OCI-LY7 (cell line): ENCODE measurements at regions not wholly inside any gene's neighbourhood (a gene's known extent, or its start where the extent isn't known, plus 50 kb on each side); places are given as distances from the start of the nearest gene placed in this dataset.

Source experiments
- BruUV-seq: library from RNA; stranded (reverse); fragments of 400-500 nt; replicated peaks from 2 replicates; lab custom pipeline; 2021; lab: Mats Ljungman, UMichigan
- CTCF ChIA-PET: fragments of 300-600 bp; sonication (Branson Sonifier 250); formaldehyde crosslinking; loops from one replicate; lab custom pipeline; 2022; ENCODE audit warnings: antibody characterized with exemption; ENCODE audit not compliant: unreplicated experiment; lab: Charles Lee
- POLR2A ChIA-PET: fragments of 300-600 bp; sonication (Branson Sonifier 250); formaldehyde crosslinking; loops from one replicate; lab custom pipeline; 2022; ENCODE audit warnings: antibody characterized with exemption; lab: Charles Lee
- DNase-seq: peaks from one replicate; pipeline ENCODE4 v3.0.0-alpha.2; 2015; ENCODE audit warnings: low spot score
- H2AFZ ChIP-seq: fragments of 200-600 bp; sonication (generic), shearing (Covaris generic); 2 replicates; pipeline ENCODE4 v1.6.1; 2014; ENCODE audit warnings: mild to moderate bottlenecking, antibody characterized with exemption, low read length, moderate library complexity
- H3K27ac ChIP-seq: fragments of 200-600 bp; sonication (generic); 2 replicates; pipeline ENCODE4 v1.5.1; 2014; ENCODE audit warnings: mixed run types, low read depth, mild to moderate bottlenecking, moderate library complexity, low read length, inconsistent platforms; ENCODE audit not compliant: poor library complexity, severe bottlenecking
- H3K36me3 ChIP-seq: fragments of 200-600 bp; sonication (generic); 2 replicates; pipeline ENCODE4 v1.6.1; 2014; ENCODE audit warnings: mild to moderate bottlenecking, antibody characterized with exemption, low read length, moderate library complexity, mixed read lengths; ENCODE audit not compliant: insufficient read depth
- H3K4me1 ChIP-seq: fragments of 200-600 bp; sonication (generic); 2 replicates; pipeline ENCODE4 v1.5.1; 2014; ENCODE audit warnings: mild to moderate bottlenecking, low read length; ENCODE audit not compliant: insufficient read depth, poor library complexity, severe bottlenecking
- H3K4me2 ChIP-seq: fragments of 200-600 bp; sonication (generic); 2 replicates; pipeline ENCODE4 v1.6.1; 2014; ENCODE audit warnings: mild to moderate bottlenecking, low read length
- H3K4me3 ChIP-seq: fragments of 200-600 bp; sonication (generic); 2 replicates; pipeline ENCODE4 v1.5.1; 2014; ENCODE audit warnings: mild to moderate bottlenecking, low read depth, low read length; ENCODE audit not compliant: poor library complexity, severe bottlenecking
- H3K79me2 ChIP-seq: fragments of 200-600 bp; sonication (generic); 2 replicates; pipeline ENCODE4 v1.6.1; 2016; ENCODE audit warnings: low read depth, mild to moderate bottlenecking, low read length, moderate library complexity, mixed read lengths; ENCODE audit not compliant: insufficient read depth
- H3K9me2 ChIP-seq: fragments of 200-600 bp; sonication (generic); 2 replicates; pipeline ENCODE4 v1.6.1; 2016; ENCODE audit warnings: mild to moderate bottlenecking, low read length, mixed read lengths; ENCODE audit not compliant: insufficient read depth
- H3K9me3 ChIP-seq: fragments of 200-600 bp; sonication (generic); 2 replicates; pipeline ENCODE4 v1.6.1; 2014; ENCODE audit warnings: mild to moderate bottlenecking, mixed run types, low read length, mixed read lengths
- H4K20me1 ChIP-seq: fragments of 200-600 bp; sonication (generic); 2 replicates; pipeline ENCODE4 v1.6.1; 2014; ENCODE audit warnings: mild to moderate bottlenecking, antibody characterized with exemption, low read length, moderate library complexity, mixed read lengths; ENCODE audit not compliant: insufficient read depth
- EZH2phosphoT487 ChIP-seq: fragments of 200-600 bp; sonication (generic); IDR thresholded peaks from 2 replicates; pipeline ENCODE4 v1.6.1; 2018; ENCODE audit warnings: low read depth, borderline replicate concordance, mild to moderate bottlenecking, mixed run types, antibody characterized with exemption, low read length, moderate library complexity, mixed read lengths
- intact Hi-C: fragments of 100-400 bp; cut with micrococcal nuclease; formaldehyde crosslinking; loops from one replicate; pipeline ENCODE4 v1.10.0; 2022; ENCODE audit not compliant: unreplicated experiment
- TF ChIP-seq, protein P1 (sequence below): fragments of 200-600 bp; sonication (generic); conservative IDR thresholded peaks from 2 replicates; pipeline ENCODE4 v1.5.1; 2014; ENCODE audit warnings: mild to moderate bottlenecking, antibody characterized with exemption, low read length, moderate library complexity, mixed read lengths

DNA sequence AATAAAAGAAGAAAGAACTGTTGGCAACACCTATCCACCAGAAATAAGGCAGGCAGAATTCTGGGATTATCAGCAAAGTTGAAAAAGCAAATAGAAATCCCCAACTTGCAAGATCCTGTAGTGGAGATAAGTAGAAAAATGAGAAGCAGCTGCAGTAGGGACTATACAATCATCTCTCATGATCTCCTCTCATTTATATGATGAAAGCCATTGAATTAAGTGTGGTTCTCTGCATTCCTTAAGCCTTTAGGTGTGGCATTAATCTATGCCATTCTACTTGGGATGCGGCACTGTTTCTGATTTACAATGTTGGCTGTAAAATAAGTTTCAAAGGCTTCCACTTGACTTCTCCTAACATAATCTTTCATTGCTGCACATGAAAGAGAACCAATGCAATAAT, 869.8 kb downstream of the TRAM1L1 start:
- H3K4me2 ChIP-seq = no peak overlapping the region
- TF ChIP-seq, protein P1, sequence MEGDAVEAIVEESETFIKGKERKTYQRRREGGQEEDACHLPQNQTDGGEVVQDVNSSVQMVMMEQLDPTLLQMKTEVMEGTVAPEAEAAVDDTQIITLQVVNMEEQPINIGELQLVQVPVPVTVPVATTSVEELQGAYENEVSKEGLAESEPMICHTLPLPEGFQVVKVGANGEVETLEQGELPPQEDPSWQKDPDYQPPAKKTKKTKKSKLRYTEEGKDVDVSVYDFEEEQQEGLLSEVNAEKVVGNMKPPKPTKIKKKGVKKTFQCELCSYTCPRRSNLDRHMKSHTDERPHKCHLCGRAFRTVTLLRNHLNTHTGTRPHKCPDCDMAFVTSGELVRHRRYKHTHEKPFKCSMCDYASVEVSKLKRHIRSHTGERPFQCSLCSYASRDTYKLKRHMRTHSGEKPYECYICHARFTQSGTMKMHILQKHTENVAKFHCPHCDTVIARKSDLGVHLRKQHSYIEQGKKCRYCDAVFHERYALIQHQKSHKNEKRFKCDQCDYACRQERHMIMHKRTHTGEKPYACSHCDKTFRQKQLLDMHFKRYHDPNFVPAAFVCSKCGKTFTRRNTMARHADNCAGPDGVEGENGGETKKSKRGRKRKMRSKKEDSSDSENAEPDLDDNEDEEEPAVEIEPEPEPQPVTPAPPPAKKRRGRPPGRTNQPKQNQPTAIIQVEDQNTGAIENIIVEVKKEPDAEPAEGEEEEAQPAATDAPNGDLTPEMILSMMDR = no peak
- TF ChIP-seq EZH2phosphoT487 = no peak
- ChIA-PET POLR2A (no interaction called here), CTCF (no interaction called here)
- intact Hi-C loops = no loop called here
- H3K9me3 ChIP-seq = no peaks in the 10 kb centered on the region
- H3K27ac ChIP-seq = no peak overlapping the region
- no peaks in the 10 kb centered on the region for H3K9me2 ChIP-seq
- no TSS peak for BruUV-seq
- no peaks in the 10 kb centered on the region for H3K4me1 ChIP-seq
- H3K79me2 ChIP-seq = no peaks in the 10 kb centered on the region
- no peak overlapping the region for H2AFZ ChIP-seq
- no peak for DNase-seq
- H3K4me3 ChIP-seq = no peak overlapping the region
- no peaks in the 10 kb centered on the region for H4K20me1 ChIP-seq
- no peaks in the 10 kb centered on the region for H3K36me3 ChIP-seq

DNA sequence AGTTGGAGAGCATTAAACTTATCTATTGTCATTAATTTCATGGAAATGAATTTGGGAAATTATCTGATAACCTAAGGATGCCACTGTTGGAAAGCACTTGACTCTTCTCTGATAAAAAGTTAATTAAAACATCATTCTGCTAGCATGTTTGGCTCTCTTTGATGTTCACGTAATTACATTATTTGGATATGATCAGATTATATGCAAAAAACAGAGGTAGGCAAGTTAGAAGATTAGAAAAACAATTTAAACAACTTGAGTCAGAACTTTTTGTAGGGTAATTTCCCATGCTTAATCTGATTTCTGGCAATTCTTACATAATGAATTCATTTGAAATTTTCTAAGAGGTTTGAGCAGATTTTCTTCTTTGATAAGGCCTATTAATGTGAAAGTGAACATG, 882.9 kb downstream of the TRAM1L1 start:
- Histone ChIP-seq H3K9me3 (no peaks in the 10 kb centered on the region), H4K20me1 (no peaks in the 10 kb centered on the region), H3K4me1 (no peaks in the 10 kb centered on the region), H3K4me3 (no peak overlapping the region), H3K79me2 (no peaks in the 10 kb centered on the region), H2AFZ (no peak overlapping the region), H3K27ac (no peak overlapping the region), H3K36me3 (no peaks in the 10 kb centered on the region), H3K4me2 (no peak overlapping the region), H3K9me2 (no peaks in the 10 kb centered on the region)
- TF ChIP-seq, protein P1 = no peak
- no peak for TF ChIP-seq EZH2phosphoT487
- intact Hi-C loops = no loop called here
- DNase-seq = no peak
- POLR2A ChIA-PET = no interaction called here
- CTCF ChIA-PET = no interaction called here
- BruUV-seq = no TSS peak

DNA sequence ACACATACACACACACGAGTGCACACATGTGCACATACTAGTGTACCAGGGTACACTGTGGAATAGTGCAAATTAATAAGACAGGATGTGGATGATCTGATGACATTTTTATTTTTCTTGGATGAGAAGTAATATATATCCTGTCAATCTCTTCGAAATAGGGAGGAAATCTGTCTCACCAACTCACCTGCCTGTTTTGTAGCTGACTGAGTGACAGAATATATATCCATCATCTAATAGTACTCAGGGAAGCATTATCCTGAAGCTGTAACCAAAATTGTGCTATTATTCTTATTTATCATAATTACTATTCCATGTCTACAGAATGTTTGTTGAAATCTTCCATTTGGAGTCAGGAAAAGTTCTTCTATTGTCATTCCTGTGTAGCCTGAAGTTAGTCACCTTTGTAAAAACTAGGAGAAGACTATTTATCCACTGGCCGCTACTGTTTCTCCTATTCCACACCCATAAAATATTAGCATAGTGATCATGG, 888.0 kb downstream of the TRAM1L1 start:
- no peaks in the 10 kb centered on the region for H3K9me2 ChIP-seq
- ChIA-PET POLR2A (no interaction called here), CTCF (no interaction called here)
- H4K20me1 ChIP-seq = no peaks in the 10 kb centered on the region
- H2AFZ ChIP-seq = no peak overlapping the region
- H3K4me3 ChIP-seq = no peak overlapping the region
- no peaks in the 10 kb centered on the region for H3K9me3 ChIP-seq
- no peak overlapping the region for H3K27ac ChIP-seq
- H3K4me1 ChIP-seq = no peaks in the 10 kb centered on the region
- BruUV-seq = no TSS peak
- no peaks in the 10 kb centered on the region for H3K36me3 ChIP-seq
- no peak for TF ChIP-seq EZH2phosphoT487
- TF ChIP-seq, protein P1 = no peak
- no peak overlapping the region for H3K4me2 ChIP-seq
- no peak for DNase-seq
- H3K79me2 ChIP-seq = no peaks in the 10 kb centered on the region
- intact Hi-C loops = no loop called here
